ENCODE measurements at regions not wholly inside any gene's neighbourhood (a gene's known extent, or its start where the extent isn't known, plus 50 kb on each side); places are given as distances from the start of the nearest gene placed in this dataset.

DNA sequence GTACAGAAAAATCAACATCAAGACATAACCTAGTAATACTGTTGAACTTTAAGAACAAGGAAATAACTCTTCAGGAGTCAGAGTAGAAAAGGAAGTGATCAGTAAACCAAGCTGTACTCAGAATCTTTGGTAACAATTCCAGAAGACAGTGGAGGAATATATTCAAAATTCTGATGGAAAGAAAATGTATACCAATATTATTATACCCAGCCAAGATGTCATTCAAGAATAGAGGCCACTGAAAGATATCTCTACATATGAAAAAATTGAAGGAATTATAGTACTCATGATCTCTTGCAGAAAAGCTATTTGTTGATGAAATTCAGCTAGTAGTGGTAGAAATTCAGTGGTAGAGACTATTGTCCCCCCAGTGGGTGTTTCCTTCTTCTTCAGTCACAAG lies 182.6 kb upstream of the ZMIZ1 start:
- intact Hi-C loops (cut with micrococcal nuclease) = no loop called here
- H3K27me3 Mint-ChIP-seq = peaks cover 14% of the 10 kb centered on the region
- POLR2A ChIA-PET = no interaction called here

GRCh38 chr10:78889536-78890063 lies 179.2 kb upstream of the ZMIZ1 start:
- intact Hi-C loops (cut with micrococcal nuclease) = no loop called here
- no peak for DNase-seq
- no peaks in the 10 kb centered on the region for H3K4me1 Mint-ChIP-seq (ENCODE audit: low read depth)
- ChIA-PET CTCF (interaction anchor here (1.3 kb wide), 1 partner anchor 306 kb away, joined by 3 read pairs; no protein-coding TSS in a partner anchor), POLR2A (no interaction called here)
- peaks cover 16% of the 10 kb centered on the region for H3K9me3 Mint-ChIP-seq
- peaks cover 12% of the 10 kb centered on the region for H3K27me3 Mint-ChIP-seq
- no peaks in the 10 kb centered on the region for H3K36me3 Mint-ChIP-seq
- no peak overlapping the region for H3K27ac Mint-ChIP-seq
- no peak overlapping the region for H3K4me3 Mint-ChIP-seq

More for the DNA sequence above, 182.6 kb upstream of the ZMIZ1 start:
- Mint-ChIP-seq H3K4me3 (no peak overlapping the region), H3K4me1 (ENCODE audit: low read depth) (no peaks in the 10 kb centered on the region), H3K27ac (no peak overlapping the region), H3K9me3 (peaks cover 20% of the 10 kb centered on the region), H3K36me3 (peaks cover 2% of the 10 kb centered on the region)
- CTCF ChIA-PET = interaction anchor here (1.1 kb wide), 1 partner anchor 309 kb away, joined by 5 read pairs; no protein-coding TSS in a partner anchor
- DNase-seq = no peak

GRCh38 chr10:78890506-78890905 lies 178.3 kb upstream of the ZMIZ1 start:
- no peak overlapping the region for H3K27ac Mint-ChIP-seq
- ChIA-PET POLR2A (no interaction called here), CTCF (interaction anchor here (1.3 kb wide), 1 partner anchor 306 kb away, joined by 3 read pairs; no protein-coding TSS in a partner anchor)

GRCh38 chr10:78891741-78892140 lies 177.0 kb upstream of the ZMIZ1 start:
- ChIA-PET CTCF (interaction anchor here (0.6 to 1.0 kb wide), 2 partner anchors 13 to 19 kb away, joined by 3 read pairs; no protein-coding TSS in a partner anchor), POLR2A (no interaction called here)
- Mint-ChIP-seq H3K4me3 (no peak overlapping the region), H3K27me3 (peaks cover 12% of the 10 kb centered on the region), H3K36me3 (no peaks in the 10 kb centered on the region), H3K4me1 (ENCODE audit: low read depth) (no peaks in the 10 kb centered on the region), H3K9me3 (peaks cover 1% of the 10 kb centered on the region), H3K27ac (no peak overlapping the region)
- DNase-seq = no peak
- intact Hi-C loops (cut with micrococcal nuclease) = no loop called here

More at GRCh38 chr10:78890506-78890905, 178.3 kb upstream of the ZMIZ1 start:
- intact Hi-C loops (cut with micrococcal nuclease) = no loop called here
- H3K4me3 Mint-ChIP-seq = no peak overlapping the region
- no peak for DNase-seq
- no peaks in the 10 kb centered on the region for H3K36me3 Mint-ChIP-seq
- no peaks in the 10 kb centered on the region for H3K4me1 Mint-ChIP-seq (ENCODE audit: low read depth)
- H3K27me3 Mint-ChIP-seq = peaks cover 12% of the 10 kb centered on the region
- H3K9me3 Mint-ChIP-seq = peaks cover 13% of the 10 kb centered on the region

DNA sequence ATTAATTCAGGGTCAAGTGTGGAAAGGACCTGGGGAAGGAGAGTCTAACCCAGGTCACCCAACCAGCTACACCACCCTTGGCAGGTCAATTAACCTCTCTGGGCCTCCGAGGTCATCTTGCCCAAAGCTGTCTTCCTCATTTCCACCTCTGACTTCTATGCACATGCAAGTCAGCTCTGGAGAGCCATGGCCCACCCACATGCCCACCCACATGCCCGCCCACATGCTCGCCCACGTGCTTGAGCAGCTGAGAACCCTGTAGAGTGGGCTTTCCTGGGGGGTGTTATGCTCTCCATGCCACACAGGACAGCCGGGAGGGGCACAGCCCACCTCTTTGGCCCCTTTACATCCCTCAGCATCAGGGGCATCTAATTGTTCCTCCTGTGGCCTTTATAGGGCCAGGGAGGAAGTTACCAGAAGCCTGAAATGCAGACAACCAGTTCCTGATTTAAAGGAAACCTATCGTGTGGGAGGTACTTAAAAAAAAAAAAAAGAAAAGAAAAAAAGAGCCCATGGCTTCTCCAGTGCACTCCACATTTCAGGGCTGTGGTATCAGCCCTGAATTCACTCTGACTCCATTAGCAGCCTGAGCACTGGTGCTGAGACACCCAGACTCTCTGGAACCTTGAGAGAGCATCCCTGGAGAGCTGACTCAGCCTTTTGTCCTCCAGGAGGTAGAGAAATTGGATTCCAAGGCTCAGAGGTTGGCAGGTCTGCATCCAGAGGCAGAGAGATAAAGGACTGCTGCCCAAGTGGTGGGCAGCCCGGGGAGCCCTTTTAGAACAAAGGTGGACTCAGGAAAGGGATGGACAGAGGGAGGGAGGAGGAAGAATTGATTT lies 176.2 kb upstream of the ZMIZ1 start:
- Mint-ChIP-seq H3K4me1 (ENCODE audit: low read depth) (no peaks in the 10 kb centered on the region), H3K9me3 (no peaks in the 10 kb centered on the region), H3K27me3 (peaks cover 12% of the 10 kb centered on the region), H3K27ac (no peak overlapping the region), H3K4me3 (no peak overlapping the region), H3K36me3 (no peaks in the 10 kb centered on the region)
- ChIA-PET CTCF (interaction anchor here (0.6 to 1.0 kb wide), 3 partner anchors 13 to 300 kb away, joined by 3 read pairs; no protein-coding TSS in a partner anchor), POLR2A (no interaction called here)
- no peak for DNase-seq
- intact Hi-C loops (cut with micrococcal nuclease) = no loop called here

DNA sequence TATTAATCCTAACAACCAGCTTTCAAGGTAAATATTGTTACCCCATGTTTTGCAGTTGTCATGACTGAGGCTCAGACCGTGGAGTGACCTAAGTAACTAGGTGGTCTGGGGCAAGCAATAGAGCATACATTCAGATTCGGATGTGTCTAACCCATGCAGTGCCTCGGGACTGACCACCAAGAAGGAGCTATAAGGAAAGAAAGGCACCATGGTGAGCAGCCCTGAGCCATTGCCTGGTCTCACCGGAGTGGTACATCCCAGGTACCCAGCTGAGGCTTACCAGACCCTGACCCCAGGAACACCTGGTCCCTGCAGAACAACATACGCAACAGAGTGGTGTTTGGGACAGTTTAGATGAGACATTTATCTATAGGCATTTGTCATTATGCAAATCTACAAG lies 175.5 kb upstream of the ZMIZ1 start:
- Mint-ChIP-seq H3K27me3 (peaks cover 12% of the 10 kb centered on the region), H3K9me3 (peaks cover 2% of the 10 kb centered on the region), H3K36me3 (no peaks in the 10 kb centered on the region), H3K4me3 (no peak overlapping the region), H3K27ac (no peak overlapping the region), H3K4me1 (ENCODE audit: low read depth) (no peaks in the 10 kb centered on the region)
- no peak for DNase-seq
- intact Hi-C loops (cut with micrococcal nuclease) = no loop called here
- CTCF ChIA-PET = interaction anchor here (0.7 kb wide), 1 partner anchor 299 kb away, joined by 3 read pairs; no protein-coding TSS in a partner anchor
- POLR2A ChIA-PET = no interaction called here

DNA sequence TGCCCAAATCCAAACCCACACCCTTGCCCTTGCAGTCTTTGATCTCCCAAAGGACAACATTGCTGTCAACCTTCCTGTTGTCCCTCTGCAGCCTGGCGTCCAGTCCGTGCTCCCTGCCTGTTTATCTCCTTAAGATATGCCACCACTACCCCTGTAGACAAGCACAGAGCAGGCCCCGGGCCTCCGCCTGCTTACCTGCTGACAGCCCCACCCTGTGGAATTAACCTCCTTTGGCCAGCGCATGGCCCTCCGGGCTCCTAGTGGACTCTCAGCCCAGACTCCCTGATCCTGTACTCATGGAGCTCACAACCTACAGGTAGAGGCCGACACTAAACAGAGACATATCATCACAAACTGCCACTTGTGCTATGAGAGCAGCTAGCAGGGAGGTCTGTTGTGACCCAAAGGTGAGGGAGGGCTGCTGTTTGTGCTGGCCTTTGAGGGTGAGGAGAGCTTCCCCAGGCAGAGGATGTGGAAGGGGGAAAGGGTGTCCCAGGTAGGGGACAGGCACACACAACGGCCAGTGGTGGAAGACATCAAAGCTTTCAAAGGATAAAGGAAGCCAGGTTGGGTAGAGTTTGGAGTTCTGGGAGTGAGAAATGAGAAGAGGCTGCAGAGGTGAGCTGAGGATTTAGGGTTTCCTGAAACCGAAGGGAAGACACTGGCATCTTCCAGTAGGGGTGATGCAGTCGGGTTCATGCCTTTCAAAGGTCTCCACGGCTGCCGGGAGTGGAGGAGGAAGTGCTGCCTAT lies 174.5 kb upstream of the ZMIZ1 start:
- H3K4me1 Mint-ChIP-seq (ENCODE audit: low read depth) = no peaks in the 10 kb centered on the region
- intact Hi-C loops (cut with micrococcal nuclease) = no loop called here
- no peak for DNase-seq
- peaks cover 8% of the 10 kb centered on the region for H3K27me3 Mint-ChIP-seq
- CTCF ChIA-PET = no interaction called here
- H3K4me3 Mint-ChIP-seq = no peak overlapping the region
- peaks cover 2% of the 10 kb centered on the region for H3K9me3 Mint-ChIP-seq
- H3K27ac Mint-ChIP-seq = no peak overlapping the region
- no peaks in the 10 kb centered on the region for H3K36me3 Mint-ChIP-seq
- POLR2A ChIA-PET = no interaction called here

DNA sequence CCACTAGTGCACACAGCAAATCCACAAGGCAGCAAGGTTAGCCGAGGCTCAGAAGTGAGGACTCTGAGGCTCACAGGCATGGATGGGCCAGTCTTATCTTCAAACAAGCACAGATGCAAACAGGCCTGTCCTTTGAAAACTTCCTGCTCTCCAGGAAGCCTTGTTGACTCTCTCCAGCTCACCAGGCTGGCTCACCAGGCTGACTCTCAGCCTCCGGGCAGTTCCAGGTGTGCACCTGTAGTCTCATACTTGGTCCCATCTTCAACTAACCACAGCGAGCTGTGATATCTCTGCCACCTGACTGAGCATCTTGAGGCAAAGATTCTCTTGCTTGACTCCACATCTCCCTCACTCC lies 173.9 kb upstream of the ZMIZ1 start:
- CTCF ChIA-PET = no interaction called here
- no peaks in the 10 kb centered on the region for H3K36me3 Mint-ChIP-seq
- POLR2A ChIA-PET = no interaction called here
- H3K9me3 Mint-ChIP-seq = peaks cover 2% of the 10 kb centered on the region
- H3K27me3 Mint-ChIP-seq = peaks cover 7% of the 10 kb centered on the region
- intact Hi-C loops (cut with micrococcal nuclease) = no loop called here
- H3K4me1 Mint-ChIP-seq (ENCODE audit: low read depth) = no peaks in the 10 kb centered on the region
- no peak overlapping the region for H3K27ac Mint-ChIP-seq
- no peak overlapping the region for H3K4me3 Mint-ChIP-seq
- no peak for DNase-seq

- H3K36me3 Mint-ChIP-seq = no peaks in the 10 kb centered on the region
- peaks cover 2% of the 10 kb centered on the region for H3K9me3 Mint-ChIP-seq
- intact Hi-C loops (cut with micrococcal nuclease) = no loop called here
- POLR2A ChIA-PET = no interaction called here
- no peak overlapping the region for H3K27ac Mint-ChIP-seq
- no peak for DNase-seq
- CTCF ChIA-PET = no interaction called here
- peaks cover 7% of the 10 kb centered on the region for H3K27me3 Mint-ChIP-seq
- no peak overlapping the region for H3K4me3 Mint-ChIP-seq
- H3K4me1 Mint-ChIP-seq (ENCODE audit: low read depth) = no peaks in the 10 kb centered on the region
Measured at GRCh38 chr10:78895469-78895868, 173.3 kb upstream of the ZMIZ1 start.

GRCh38 chr10:78896159-78896928 lies 172.4 kb upstream of the ZMIZ1 start:
- intact Hi-C loops (cut with micrococcal nuclease) = no loop called here

DNA sequence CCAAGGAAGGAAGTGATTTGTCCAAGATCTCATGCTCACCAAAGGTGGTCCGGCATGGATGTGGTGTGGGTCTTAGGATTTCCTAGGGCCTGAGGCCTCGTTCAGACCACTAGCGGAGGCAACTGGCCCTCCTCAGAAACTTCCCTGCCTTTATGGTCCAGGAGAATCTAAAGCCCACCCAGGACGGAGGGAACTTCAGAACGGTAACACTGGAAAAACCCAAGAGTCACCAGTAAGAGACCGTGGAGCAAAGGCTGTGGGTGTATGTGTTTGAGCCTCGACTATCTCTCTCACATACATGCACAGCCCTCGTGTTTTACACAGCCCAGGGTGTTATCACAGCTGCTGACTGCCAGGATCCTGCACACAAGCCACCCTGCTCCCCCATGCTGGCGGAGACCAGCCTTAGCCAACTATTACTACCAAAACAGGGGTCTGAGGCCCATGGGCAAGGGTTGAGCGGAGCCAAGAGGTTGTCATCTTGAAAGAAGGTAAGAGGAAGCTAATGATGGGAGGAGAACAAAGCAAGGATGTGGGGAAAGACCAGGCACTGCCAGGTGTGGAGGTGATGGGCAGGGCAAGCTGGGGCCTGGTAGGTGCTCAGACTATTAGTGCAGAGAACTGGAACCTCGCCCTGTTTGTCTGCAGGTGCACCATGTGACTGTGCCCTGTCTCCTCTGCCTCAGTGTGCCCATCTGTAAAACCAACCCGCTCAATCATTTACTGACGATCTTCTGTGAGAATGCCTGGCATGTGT lies 170.2 kb upstream of the ZMIZ1 start:
- intact Hi-C loops (cut with micrococcal nuclease) = no loop called here
- ChIA-PET POLR2A (no interaction called here), CTCF (no interaction called here)
- no peak overlapping the region for H3K4me3 Mint-ChIP-seq
- no peaks in the 10 kb centered on the region for H3K36me3 Mint-ChIP-seq
- H3K4me1 Mint-ChIP-seq (ENCODE audit: low read depth) = no peaks in the 10 kb centered on the region
- no peak for DNase-seq
- H3K27me3 Mint-ChIP-seq = no peaks in the 10 kb centered on the region
- H3K27ac Mint-ChIP-seq = no peak overlapping the region
- H3K9me3 Mint-ChIP-seq = peaks cover 2% of the 10 kb centered on the region

More at GRCh38 chr10:78896159-78896928, 172.4 kb upstream of the ZMIZ1 start:
- Mint-ChIP-seq H3K9me3 (peaks cover 2% of the 10 kb centered on the region), H3K36me3 (no peaks in the 10 kb centered on the region), H3K27me3 (peaks cover 2% of the 10 kb centered on the region), H3K4me1 (ENCODE audit: low read depth) (no peaks in the 10 kb centered on the region), H3K27ac (no peak overlapping the region), H3K4me3 (no peak overlapping the region)
- ChIA-PET POLR2A (no interaction called here), CTCF (no interaction called here)
- no peak for DNase-seq
